H9 (cell line): ENCODE measurements at regions not wholly inside any gene's neighbourhood (a gene's known extent, or its start where the extent isn't known, plus 50 kb on each side); places are given as distances from the start of the nearest gene placed in this dataset.

Experiments
- DNase-seq: peaks from one replicate; pipeline ENCODE4 v3.0.0-alpha.2; 2017
- H2AFZ ChIP-seq: one replicate; pipeline ENCODE4 v1.6.1; 2013; ENCODE audit warnings: mild to moderate bottlenecking, low read length, control low read depth, moderate library complexity
- H2AK5ac ChIP-seq: 2 replicates; pipeline ENCODE4 v1.6.1; 2013; ENCODE audit warnings: low read length, control low read depth, mixed read lengths; ENCODE audit not compliant: insufficient read length
- H2BK120ac ChIP-seq: one replicate; pipeline ENCODE4 v1.6.1; 2013; ENCODE audit warnings: low read depth, mild to moderate bottlenecking, low read length, control low read depth, inconsistent platforms; ENCODE audit not compliant: poor library complexity, severe bottlenecking
- H2BK12ac ChIP-seq: 2 replicates; pipeline ENCODE4 v1.6.1; 2013; ENCODE audit warnings: low read length, control low read depth, mixed read lengths, low read depth; ENCODE audit not compliant: insufficient read length
- H2BK15ac ChIP-seq: 2 replicates; pipeline ENCODE4 v1.6.1; 2013; ENCODE audit warnings: low read depth, low read length, control low read depth
- H2BK20ac ChIP-seq: one replicate; pipeline ENCODE4 v1.6.1; 2013; ENCODE audit warnings: low read depth, mild to moderate bottlenecking, low read length, control low read depth, inconsistent platforms; ENCODE audit not compliant: poor library complexity, severe bottlenecking
- H2BK5ac ChIP-seq: 2 replicates; pipeline ENCODE4 v1.6.1; 2013; ENCODE audit warnings: low read length, control low read depth, mixed read lengths; ENCODE audit not compliant: insufficient read length
- H3K14ac ChIP-seq: 2 replicates; pipeline ENCODE4 v1.6.1; 2013; ENCODE audit warnings: low read length, control low read depth; ENCODE audit not compliant: insufficient read depth
- H3K18ac ChIP-seq: 2 replicates; pipeline ENCODE4 v1.6.1; 2013; ENCODE audit warnings: low read depth, mild to moderate bottlenecking, mixed read lengths, low read length, control low read depth; ENCODE audit not compliant: insufficient read length
- H3K23ac ChIP-seq: 2 replicates; pipeline ENCODE4 v1.6.1; 2013; ENCODE audit warnings: low read length, control low read depth, mixed read lengths, low read depth; ENCODE audit not compliant: insufficient read length
- H3K23me2 ChIP-seq: 2 replicates; pipeline ENCODE4 v1.6.1; 2013; ENCODE audit warnings: low read depth, mild to moderate bottlenecking, mixed read lengths, low read length, control low read depth; ENCODE audit not compliant: insufficient read length, poor library complexity, severe bottlenecking
- H3K27ac ChIP-seq: 2 replicates; pipeline ENCODE4 v1.5.1; 2013; ENCODE audit warnings: low read length, control low read depth, mixed read lengths, low read depth; ENCODE audit not compliant: insufficient read length
- H3K27me3 ChIP-seq: 2 replicates; pipeline ENCODE4 v1.6.1; 2013; ENCODE audit warnings: low read length, control low read depth, inconsistent platforms; ENCODE audit not compliant: insufficient read depth
- H3K4ac ChIP-seq: 2 replicates; pipeline ENCODE4 v1.6.1; 2013; ENCODE audit warnings: low read depth, mild to moderate bottlenecking, control low read depth, inconsistent platforms, low read length, moderate library complexity
- H3K4me1 ChIP-seq: 2 replicates; pipeline ENCODE4 v1.6.1; 2013; ENCODE audit warnings: low read length, control low read depth, inconsistent platforms; ENCODE audit not compliant: insufficient read depth
- H3K4me2 ChIP-seq: 2 replicates; pipeline ENCODE4 v1.6.1; 2013; ENCODE audit warnings: low read length, control low read depth, mixed read lengths; ENCODE audit not compliant: insufficient read length, insufficient read depth
- H3K56ac ChIP-seq: 2 replicates; pipeline ENCODE4 v1.6.1; 2013; ENCODE audit warnings: low read depth, mild to moderate bottlenecking, mixed read lengths, low read length, control low read depth; ENCODE audit not compliant: insufficient read length
- H3K79me1 ChIP-seq: 2 replicates; pipeline ENCODE4 v1.6.1; 2013; ENCODE audit warnings: low read depth, mild to moderate bottlenecking, moderate library complexity, low read length, control low read depth, inconsistent platforms; ENCODE audit not compliant: insufficient read depth, poor library complexity, severe bottlenecking
- H3K79me2 ChIP-seq: 2 replicates; pipeline ENCODE4 v1.6.1; 2013; ENCODE audit warnings: low read length, control low read depth, inconsistent platforms; ENCODE audit not compliant: insufficient read depth
- H3K9ac ChIP-seq: 2 replicates; pipeline ENCODE4 v1.6.1; 2013; ENCODE audit warnings: low read length, control low read depth, mixed read lengths; ENCODE audit not compliant: insufficient read length; ENCODE audit errors: extremely low read depth
- H3K9me3 ChIP-seq: one replicate; pipeline ENCODE4 v1.6.1; 2013; ENCODE audit warnings: low read depth, low read length, inconsistent platforms; ENCODE audit not compliant: control insufficient read depth
- H3T11ph ChIP-seq: one replicate; pipeline ENCODE4 v1.6.1; 2013; ENCODE audit warnings: mild to moderate bottlenecking, low read length, control low read depth, inconsistent platforms
- H4K20me1 ChIP-seq: one replicate; pipeline ENCODE4 v1.6.1; 2013; ENCODE audit not compliant: control insufficient read depth, insufficient read length, insufficient read depth
- H4K5ac ChIP-seq: 2 replicates; pipeline ENCODE4 v1.6.1; 2013; ENCODE audit warnings: low read depth, mild to moderate bottlenecking, mixed read lengths, low read length, control low read depth; ENCODE audit not compliant: insufficient read length
- H4K8ac ChIP-seq: replicated peaks from 2 replicates; pipeline ENCODE4 v1.6.1; 2013; ENCODE audit warnings: low read length, control low read depth, mixed read lengths, low read depth; ENCODE audit not compliant: insufficient read length
- H4K91ac ChIP-seq: 2 replicates; pipeline ENCODE4 v1.6.1; 2013; ENCODE audit warnings: low read depth, mild to moderate bottlenecking, moderate library complexity, mixed read lengths, low read length, control low read depth; ENCODE audit not compliant: insufficient read length
- H3K27ac Mint-ChIP-seq, 3 experiments: 2 replicates in 2 of 3; 3 replicates in 1 of 3; pipeline ENCODE4 v1.8.0; 2020 to 2021; ENCODE audit warnings: mixed read lengths in 3 of 3, mild to moderate bottlenecking in 1 of 3, moderate library complexity in 1 of 3
- H3K27me3 Mint-ChIP-seq: 2 replicates; pipeline ENCODE4 v1.8.0; 2021; ENCODE audit warnings: low read depth, mild to moderate bottlenecking, moderate library complexity, mixed read lengths
- H3K36me3 Mint-ChIP-seq, 3 experiments: 2 replicates in 2 of 3; 3 replicates in 1 of 3; pipeline ENCODE4 v1.8.0; 2020 to 2021; ENCODE audit warnings: low read depth in 3 of 3, mixed read lengths in 3 of 3; ENCODE audit not compliant: insufficient read depth in 1 of 3
- H3K4me1 Mint-ChIP-seq, 2 experiments: 2 replicates each; pipeline ENCODE4 v1.8.0; 2020; ENCODE audit warnings: mixed read lengths in 2 of 2
- H3K4me3 Mint-ChIP-seq, 2 experiments: 2 replicates in 1 of 2; 3 replicates in 1 of 2; pipeline ENCODE4 v1.8.0; 2020 to 2021; ENCODE audit warnings: mild to moderate bottlenecking in 2 of 2, mixed read lengths in 2 of 2, moderate library complexity in 1 of 2
- H3K9me3 Mint-ChIP-seq, 2 experiments: 2 replicates in 1 of 2; 3 replicates in 1 of 2; pipeline ENCODE4 v1.8.0; 2020; ENCODE audit warnings: mild to moderate bottlenecking in 2 of 2, mixed read lengths in 2 of 2, moderate library complexity in 1 of 2
- TF ChIP-seq, protein P1 (sequence below): fragments of 200-600 bp; sonication (generic); conservative IDR thresholded peaks from 3 replicates; pipeline ENCODE4 v1.8.0; 2021; ENCODE audit warnings: antibody characterized with exemption, mild to moderate bottlenecking

DNA sequence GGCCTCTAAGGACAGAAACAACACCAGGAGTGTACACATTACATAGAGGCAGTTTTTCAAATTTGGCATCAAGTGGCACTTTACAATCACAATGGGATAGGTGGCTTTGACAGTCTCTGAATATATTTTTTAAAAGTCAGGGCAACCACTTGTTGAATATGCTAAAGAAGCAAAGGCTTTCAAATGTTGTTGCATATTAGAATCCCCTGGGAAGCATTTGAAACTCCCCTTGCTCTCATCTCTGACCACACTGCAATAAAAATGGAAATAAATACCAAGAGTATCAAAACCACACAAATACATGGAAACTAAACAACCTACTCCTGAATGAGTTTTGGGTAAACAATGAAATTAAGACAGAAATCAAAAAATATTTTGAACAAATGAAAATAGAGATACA is 106.5 kb upstream of the RAB11FIP2 start:
- H3K4ac ChIP-seq: no peak overlapping the region
- H3K9me3 ChIP-seq: no peaks in the 10 kb centered on the region
- H4K91ac ChIP-seq: no peak overlapping the region
- no peak overlapping the region for H2BK15ac ChIP-seq
- no peak overlapping the region for H2AK5ac ChIP-seq
- no peak overlapping the region for H2BK20ac ChIP-seq
- no peak overlapping the region for H2BK120ac ChIP-seq
- H2AFZ ChIP-seq: no peak overlapping the region
- H2BK5ac ChIP-seq: no peak overlapping the region
- DNase-seq: no peak
- H3K79me2 ChIP-seq: no peaks in the 10 kb centered on the region
- no peak overlapping the region for H3K14ac ChIP-seq
- H3K9me3 Mint-ChIP-seq: peaks cover 0 to 3% of the 10 kb centered on the region in 2 experiments; a peak in 2 of 5 replicates
- H3K23me2 ChIP-seq: no peaks in the 10 kb centered on the region
- no peak overlapping the region for H2BK12ac ChIP-seq
- no peak overlapping the region for H3T11ph ChIP-seq
- H3K4me1 ChIP-seq: no peaks in the 10 kb centered on the region
- no peak overlapping the region for H3K27ac ChIP-seq
- H3K4me3 Mint-ChIP-seq: no peak overlapping the region
- H3K27me3 Mint-ChIP-seq: peaks cover 4% of the 10 kb centered on the region; the same call in 1 of the 2 replicates
- H3K4me1 Mint-ChIP-seq: no peaks in the 10 kb centered on the region
- no peak overlapping the region for H3K9ac ChIP-seq
- no peaks in the 10 kb centered on the region for H3K79me1 ChIP-seq
- H3K36me3 Mint-ChIP-seq: no peaks in the 10 kb centered on the region; a peak in 1 of 7 replicates
- no peak overlapping the region for H4K5ac ChIP-seq
- H3K56ac ChIP-seq: no peak overlapping the region
- H3K27me3 ChIP-seq: no peaks in the 10 kb centered on the region
- H3K4me2 ChIP-seq: no peak overlapping the region
- TF ChIP-seq, protein P1, sequence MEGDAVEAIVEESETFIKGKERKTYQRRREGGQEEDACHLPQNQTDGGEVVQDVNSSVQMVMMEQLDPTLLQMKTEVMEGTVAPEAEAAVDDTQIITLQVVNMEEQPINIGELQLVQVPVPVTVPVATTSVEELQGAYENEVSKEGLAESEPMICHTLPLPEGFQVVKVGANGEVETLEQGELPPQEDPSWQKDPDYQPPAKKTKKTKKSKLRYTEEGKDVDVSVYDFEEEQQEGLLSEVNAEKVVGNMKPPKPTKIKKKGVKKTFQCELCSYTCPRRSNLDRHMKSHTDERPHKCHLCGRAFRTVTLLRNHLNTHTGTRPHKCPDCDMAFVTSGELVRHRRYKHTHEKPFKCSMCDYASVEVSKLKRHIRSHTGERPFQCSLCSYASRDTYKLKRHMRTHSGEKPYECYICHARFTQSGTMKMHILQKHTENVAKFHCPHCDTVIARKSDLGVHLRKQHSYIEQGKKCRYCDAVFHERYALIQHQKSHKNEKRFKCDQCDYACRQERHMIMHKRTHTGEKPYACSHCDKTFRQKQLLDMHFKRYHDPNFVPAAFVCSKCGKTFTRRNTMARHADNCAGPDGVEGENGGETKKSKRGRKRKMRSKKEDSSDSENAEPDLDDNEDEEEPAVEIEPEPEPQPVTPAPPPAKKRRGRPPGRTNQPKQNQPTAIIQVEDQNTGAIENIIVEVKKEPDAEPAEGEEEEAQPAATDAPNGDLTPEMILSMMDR: no peak
- no peak overlapping the region for H4K8ac ChIP-seq
- no peak overlapping the region for H3K27ac Mint-ChIP-seq
- H3K18ac ChIP-seq: no peak overlapping the region
- H3K23ac ChIP-seq: no peak overlapping the region
- no peaks in the 10 kb centered on the region for H4K20me1 ChIP-seq
